NT2/D1 (cell line): ENCODE measurements at regions not wholly inside any gene's neighbourhood (a gene's known extent, or its start where the extent isn't known, plus 50 kb on each side); places are given as distances from the start of the nearest gene placed in this dataset.

Source experiments
- YY1 ChIP-seq: IDR thresholded peaks from 2 replicates; pipeline ENCODE4 v1.6.1; 2011; ENCODE audit not compliant: insufficient read length, insufficient read depth
- ZNF274 ChIP-seq: IDR thresholded peaks from 2 replicates; pipeline ENCODE4 v1.6.1; 2011; ENCODE audit warnings: mild to moderate bottlenecking, low read depth, low read length

DNA sequence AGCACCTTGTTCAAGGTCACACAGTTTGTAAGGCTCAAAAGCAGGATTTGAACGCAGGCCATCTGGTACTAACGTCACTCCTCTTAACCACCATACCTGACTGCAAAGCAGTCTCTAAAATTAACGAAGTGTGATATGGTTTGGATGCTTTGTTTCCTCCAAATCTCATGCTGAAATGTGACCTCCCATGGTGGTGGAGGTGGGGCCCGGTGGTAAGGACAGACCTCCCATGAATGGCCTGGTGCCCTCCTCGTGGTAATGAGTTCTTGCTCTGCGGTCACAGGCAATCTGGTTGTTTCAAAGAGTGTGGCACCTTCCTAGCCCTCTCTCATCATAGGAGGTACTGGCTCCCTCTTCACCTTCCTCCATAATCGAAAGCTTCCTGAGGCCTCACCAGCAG is 102.2 kb upstream of the BCL2L14 start:
- TF ChIP-seq ZNF274 (no peak), YY1 (no peak)
